DMS 273 (cell line): ENCODE measurements at regions not wholly inside any gene's neighbourhood (a gene's known extent, or its start where the extent isn't known, plus 50 kb on each side); places are given as distances from the start of the nearest gene placed in this dataset.

Experiments used
- DNase-seq: peaks from one replicate; lab custom pipeline; 2025; ENCODE audit not compliant: unreplicated experiment; lab: John Stamatoyannopoulos, UW

DNA sequence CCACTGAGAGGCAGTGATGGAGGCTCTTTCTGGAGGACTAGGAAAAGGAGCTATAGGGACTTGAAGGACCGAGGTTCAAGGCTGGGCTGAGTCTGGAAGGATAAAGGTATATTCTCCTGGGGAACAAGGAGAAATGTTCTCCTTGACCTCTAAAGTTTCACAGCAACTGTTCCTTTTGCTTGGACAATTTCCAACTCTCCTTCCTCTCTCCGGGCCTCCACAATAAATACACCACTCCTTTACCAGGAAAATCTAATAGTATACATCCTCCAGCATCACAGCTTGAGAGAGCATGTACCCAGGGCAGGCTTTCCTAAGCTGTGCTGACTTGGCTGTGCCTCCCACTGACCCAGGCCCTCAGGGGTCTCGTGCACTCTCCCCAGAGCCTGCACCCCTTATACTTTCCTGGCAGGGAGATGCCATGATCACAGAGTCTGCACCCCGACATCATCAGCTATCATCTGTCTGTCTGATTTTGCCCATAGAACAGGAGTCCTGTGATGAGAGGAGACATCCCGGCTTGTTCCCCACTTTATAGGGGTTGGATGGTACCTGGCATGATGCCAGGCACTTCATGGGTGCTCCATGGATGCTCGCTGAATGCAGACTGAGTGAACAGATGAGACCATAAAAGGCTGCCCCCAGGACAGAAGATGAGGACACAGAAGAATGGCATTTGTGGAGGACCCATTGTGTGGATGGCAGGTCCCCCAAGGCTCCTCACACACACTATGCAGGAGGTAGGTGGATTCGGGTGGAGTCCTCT is 582.6 kb upstream of the CDH5 start:
- peak; percentile 4 for DNase-seq

DNA sequence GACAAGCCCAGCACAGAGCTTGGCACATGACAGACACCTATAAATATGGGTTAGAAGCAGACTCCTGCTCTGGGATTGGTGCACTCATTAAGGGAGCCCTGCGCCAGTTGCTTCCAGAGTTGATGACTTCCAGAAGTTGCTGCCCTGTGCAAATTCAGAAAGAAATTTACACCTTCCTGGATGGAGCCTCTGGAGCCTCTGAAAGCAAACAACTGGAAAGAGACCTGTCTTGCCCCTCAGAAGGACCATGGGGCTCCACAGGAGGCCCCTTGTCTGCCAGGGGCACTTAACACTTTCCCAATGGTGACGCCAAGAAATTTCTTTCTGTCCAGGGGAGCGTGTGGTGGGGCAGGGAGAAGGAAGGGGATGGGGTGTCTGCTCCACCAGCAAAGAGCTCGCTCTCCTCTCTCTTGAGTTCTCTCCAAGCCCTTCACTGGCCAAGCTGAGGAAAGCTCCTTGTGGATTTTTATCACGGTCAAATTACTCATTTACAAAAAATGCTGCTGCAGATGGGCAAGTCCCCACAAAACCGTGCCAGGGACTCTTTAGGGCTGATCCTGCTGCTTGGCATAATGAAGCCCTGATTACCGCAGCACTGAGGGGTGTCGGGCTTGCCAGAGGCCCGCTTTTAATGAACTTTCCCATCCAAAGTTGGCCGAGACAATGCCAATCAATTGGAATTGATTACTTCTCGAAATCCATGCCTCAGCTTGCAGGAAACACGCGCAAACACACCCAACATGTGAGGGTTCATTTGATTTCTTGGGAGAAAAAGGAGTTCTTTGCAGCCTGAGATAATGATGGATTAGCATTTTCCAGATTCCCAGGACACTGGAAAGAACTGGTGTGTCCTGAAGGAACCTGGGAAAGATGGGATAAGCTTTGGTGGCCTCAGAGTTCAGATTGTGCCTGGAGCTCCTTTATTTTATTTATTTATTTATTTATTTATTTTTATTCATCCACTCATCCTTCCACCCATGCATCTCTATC is 583.6 kb upstream of the CDH5 start:
- peak; percentile 15 for DNase-seq

DNA sequence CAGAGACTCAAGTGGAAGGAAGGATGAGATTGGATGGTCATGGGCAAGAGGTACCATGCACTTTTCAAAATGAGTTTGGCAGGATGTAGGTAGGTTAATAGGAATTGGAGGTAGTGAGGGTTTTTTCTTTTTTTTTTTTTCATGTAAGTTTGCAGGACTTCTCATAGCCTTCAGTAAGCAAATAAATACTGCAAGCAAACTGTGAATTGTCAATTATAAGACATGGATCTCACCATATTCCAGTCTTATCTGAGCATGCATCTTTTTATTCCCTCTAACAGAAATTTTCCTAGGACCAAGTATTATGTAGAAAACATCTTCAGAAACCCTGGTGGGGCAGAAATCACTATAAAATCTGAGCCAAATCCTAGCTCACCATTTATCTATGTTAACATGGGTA is 584.6 kb upstream of the CDH5 start:
- no peak for DNase-seq

DNA sequence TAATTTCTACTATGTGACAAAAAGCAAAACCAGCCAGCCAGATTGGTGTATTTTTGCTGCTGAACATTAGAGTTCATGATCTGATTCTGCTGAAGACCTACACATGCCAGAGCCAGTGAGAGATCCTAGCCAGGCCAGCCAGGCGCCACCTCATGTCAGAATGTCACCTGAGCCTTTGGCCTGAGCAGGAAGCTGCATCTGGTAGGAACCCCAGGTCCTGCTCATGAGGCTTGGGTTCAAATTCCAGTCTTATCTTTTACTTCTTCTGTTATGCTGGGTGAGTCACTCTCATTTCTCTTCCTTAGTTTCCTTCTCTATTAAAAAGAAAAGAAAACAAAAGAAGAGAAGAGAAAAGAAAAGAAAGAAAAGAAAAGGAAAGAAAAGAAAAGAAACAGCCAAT is 585.1 kb upstream of the CDH5 start:
- DNase-seq, result no peak

DNA sequence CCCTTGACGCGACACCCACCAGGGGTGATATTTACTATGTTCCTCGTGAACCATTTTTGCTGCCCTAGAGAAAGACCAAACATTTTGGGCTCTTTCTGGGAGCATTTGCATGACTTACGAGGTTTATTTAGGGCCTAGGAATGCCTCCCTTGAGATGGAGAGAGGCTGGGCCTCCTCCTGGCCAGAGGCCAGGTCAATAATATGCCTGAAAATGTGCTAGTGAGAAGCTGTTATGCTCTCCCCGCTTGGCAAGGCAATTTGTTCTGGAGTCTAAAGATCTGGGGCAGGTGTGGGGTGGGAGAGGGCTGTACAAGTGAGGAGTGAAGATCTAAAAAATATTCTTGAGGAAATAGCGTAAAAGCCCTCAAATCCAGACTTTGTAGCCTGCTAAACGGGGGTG is 587.3 kb upstream of the CDH5 start:
- no peak for DNase-seq

DNA sequence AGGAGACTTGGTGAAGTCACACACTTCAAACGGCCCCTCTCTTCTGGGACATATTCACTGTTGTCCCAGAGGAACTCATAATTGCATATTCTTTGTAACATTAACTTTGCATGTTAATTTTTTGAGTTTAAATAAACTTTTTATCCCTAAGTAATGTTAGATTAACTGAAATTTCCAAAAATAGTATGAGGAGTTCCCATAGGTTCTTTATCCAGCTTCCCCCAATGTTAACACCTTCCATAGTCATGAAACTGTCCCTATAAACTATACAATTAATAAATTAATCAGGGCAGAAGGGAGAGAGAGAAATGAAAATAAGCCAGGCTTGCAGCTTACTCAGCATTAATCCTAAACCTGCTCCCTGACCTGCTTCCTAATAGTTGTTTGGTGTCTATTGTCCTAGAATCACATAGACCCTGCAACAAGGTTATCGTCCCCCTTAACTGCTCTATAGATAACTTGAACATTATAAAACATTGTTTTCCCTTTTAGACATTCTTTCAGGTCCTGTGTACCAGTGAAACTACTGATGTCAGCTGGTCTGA is 589.8 kb upstream of the CDH5 start:
- DNase-seq, result no peak

DNA sequence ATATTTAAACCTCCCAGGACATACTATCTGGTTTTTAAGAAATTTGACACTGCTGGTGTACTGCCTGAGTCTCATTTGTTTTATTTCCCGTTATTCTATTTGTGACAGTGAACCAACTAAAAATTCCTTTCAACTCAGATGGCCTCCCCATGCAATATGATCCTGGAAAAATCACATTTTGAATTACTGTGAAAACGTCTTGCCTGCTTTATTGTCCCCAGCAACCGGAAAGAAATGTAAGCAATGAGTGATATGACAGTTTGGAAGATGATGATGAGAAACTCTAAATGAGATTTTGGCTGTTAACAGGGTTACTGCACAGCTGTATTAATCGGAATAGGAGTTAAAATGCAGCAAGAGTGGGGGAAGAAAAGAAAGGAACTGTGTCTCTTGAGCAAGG is 590.7 kb upstream of the CDH5 start:
- DNase-seq, result no peak

DNA sequence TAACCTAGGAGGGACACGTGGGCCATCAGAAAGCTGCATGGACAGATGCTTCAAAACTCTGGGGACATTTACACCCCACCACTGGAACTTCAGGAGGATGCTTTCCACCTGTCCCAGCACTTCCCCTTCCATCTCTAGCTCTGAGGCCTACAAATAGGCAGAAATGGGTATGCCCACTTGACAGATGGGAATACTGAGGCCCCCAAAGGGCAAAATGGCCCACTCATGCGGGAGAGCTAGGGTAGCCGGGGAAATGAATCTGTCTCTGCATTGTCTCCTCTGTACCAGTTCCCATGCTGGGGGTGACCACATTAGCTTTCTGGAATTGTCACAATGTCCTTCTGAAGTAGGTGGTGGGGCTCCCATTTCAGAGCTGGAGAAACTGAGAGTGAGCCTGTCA is 592.1 kb upstream of the CDH5 start:
- DNase-seq, result no peak

DNA sequence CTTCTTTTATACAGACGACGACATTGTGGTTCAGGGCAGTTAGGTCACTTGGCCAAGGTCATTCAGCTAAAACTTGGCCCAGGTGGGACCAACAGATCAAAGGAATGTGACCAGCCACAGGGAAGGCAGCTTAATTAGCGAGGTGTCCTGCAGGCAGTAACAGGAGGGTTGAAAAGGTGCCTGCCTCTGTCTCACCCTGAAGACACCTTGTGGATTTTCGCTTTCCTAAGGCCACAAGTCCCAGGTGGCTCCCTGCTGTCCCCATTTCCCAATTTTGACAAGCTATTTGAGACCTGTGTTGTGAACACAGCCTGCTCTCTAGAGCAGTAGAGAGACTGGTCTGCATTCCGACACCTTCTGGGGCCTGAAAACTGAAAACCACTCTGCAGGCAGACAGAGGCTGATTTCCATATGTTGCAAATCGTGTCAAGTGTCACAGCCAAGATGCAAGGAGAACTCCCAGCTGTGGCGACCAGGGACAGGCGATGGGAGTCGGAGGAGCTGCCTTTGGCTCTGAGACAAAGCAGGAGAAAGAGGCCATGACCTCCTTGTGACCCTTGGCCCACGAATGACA is 593.1 kb upstream of the CDH5 start:
- DNase-seq, result no peak

DNA sequence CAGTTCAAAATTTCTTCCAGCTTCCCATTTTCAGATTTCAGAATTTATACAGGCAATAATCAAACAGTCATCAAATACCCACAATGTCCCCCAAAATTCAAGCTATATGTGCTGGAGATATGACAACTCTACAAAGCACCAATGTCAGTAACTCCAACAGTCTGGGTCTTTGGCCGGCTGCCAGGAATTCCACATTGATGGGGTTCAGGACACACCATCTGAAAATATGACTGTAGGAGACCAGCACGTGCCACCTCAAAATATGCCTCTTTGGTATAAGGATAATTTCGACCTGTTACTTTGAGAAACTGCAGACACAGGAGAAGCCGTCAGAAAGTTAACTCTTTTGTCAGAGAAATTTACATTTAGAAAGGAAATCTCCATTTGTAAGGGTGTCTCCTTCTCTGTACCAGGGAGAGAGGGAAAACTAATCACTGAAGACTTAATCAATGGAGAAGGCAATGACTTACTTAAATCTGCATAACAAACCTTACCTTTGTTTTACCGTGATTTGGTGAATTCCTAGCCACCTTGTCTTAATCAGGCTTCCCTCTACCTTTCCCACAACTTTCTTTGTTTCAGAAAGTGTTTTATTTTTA is 594.3 kb upstream of the CDH5 start:
- DNase-seq, result no peak

DNA sequence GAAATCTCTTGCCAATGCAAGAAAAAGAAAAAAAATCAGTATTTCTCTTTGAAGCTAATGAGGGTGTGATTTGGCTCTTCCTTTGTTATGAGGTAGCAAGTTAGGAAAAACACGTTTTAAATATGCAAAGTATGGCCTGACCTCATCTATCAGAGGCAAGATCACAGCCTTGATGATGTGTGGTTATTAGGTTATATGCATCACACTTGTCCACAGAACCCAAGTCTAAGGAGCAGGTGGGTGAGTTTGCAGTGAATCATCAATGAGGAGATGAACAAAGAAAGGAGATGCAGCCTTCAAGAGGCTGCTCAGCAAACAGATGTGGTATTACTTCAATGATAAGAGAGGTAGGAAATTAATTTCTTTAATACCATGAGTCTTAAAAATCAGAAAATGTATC is 594.8 kb upstream of the CDH5 start:
- no peak for DNase-seq

DNA sequence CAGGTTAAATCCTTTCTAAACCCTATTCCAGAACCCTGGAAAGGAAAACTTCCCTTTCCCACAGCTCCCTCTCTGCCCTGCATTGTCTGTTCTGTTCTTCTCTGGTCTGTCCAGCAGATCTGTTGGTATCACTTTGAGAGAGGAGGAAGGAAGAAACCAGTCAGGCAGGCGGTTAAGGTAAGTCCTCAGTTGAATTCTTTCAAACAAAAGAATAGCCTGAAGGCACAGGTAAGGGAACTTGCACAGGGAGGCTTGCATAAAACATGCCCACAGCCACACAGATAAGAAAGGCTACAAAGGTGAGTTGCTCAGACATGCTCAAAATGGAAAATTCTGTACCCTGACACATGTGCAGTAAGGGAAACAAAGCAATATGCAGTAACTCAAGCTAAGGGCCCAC is 595.7 kb upstream of the CDH5 start:
- no peak for DNase-seq

DNA sequence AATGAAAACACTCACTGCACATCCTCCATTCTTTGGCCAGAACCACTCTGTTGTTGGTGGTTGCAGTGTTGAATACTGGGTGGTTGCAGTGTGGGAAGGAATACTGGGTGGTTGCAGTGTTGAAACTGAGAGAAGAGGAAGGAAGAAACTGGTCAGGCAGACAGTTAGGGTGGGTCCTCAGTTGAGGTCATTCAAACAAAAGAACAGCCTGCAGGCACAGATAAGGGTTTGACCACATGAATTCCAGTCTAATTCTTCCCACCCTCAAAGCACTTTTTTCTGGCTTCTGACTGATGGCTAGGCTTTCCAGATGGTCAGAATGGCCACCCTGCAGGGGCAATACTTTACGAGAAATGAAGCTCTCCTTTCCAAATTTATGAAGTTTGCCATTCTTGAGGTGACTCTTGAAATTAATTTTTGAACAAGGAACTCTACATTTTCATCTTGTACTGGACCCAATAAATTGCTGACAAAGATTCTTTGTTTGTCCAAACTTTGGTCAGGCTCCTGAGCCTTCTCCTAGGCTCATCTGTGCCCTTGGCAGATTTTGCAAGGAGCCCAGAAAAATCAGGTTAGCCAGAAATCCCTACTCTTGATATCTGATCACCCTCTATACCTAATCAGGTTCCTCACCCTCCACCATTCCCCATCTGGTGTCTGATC is 596.6 kb upstream of the CDH5 start:
- DNase-seq, result no peak

DNA sequence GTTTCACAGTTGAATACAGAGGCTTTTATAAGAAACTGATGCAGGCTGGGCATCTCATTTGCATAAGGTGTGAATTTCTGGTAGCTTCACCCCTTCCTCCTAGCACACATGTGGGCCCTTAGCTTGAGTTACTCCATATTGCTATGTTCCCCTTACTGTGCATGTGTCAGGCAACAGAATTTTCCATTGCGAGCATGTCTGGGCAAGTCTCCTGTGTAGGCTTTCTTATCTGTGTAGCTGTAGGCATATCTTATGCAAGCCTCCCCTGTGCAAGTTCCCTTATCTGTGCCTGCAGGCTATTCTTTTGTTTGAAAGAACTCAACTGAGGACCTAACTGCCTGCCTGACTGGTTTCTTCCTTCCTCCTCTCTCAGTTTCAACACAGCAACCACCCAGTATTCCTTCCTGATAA is 597.4 kb upstream of the CDH5 start:
- DNase-seq, result no peak

DNA sequence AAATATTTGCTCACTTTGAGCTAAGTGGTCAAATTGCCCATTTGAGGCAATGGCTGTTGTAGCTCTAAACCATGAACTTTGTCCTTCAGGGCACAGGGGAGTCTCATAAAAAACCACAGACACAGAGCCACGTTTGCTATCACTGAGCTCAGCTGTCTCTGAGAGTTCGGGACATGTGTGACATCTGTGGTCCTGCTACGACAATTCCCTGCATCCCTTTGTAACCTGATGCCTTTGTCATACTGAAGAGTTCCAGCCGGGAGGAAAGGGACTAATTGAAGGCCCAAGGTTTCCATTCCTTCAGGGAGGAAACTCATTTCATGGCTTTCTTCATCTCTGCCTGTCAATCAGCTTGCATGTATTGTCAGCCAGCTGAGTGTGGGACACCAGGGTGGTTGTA is 599.4 kb upstream of the CDH5 start:
- no peak for DNase-seq

DNA sequence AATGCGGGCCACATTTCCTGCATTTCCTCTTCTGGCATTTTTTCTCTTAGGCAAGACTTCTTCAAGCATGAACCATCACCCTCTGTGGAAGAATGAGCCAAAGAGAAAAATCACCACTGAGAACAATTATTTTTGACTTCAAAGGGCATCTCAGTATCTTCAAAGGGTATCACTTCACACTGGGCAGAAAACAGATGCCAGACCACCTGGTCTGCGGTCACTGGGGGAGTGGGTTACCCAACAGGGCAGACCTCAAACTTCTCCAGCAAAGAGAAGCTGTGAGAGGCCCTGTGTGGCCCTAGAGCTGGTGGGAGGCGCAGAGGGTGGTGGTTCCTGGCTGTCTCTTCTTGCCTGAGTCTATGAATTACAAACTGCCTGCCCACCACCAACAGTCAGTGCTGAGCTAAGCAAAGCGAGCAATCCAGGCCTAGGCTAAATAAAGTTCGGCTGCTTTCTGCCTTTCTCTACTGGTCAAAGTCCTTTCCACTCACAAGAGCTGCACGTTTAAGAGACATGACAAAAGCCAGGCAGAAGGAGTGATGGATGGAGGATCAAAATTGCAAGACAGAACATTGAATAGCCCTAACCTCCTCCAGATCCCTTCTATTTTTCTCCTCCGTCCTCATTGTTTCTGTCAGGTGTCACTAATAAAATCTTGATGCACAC is 602.7 kb upstream of the CDH5 start:
- DNase-seq, result no peak

DNA sequence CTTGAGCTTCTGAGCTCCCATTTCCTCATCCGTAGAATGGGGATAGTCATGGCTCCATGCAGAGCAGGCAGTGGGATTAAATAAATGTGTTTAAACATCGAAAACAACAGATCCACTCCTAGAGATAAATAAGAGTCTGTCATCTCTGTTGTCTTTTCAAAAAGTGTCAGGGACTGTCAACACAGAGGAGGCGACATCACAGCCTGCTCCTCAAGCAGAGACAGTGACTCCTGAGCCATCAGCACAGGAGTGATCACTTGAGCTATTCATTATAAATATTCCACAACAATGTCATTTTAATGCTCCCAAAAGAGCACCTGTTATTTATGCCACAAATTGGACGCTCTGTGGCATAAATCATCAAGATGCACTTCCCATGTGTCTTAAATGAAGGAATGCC is 605.6 kb upstream of the CDH5 start:
- no peak for DNase-seq

DNA sequence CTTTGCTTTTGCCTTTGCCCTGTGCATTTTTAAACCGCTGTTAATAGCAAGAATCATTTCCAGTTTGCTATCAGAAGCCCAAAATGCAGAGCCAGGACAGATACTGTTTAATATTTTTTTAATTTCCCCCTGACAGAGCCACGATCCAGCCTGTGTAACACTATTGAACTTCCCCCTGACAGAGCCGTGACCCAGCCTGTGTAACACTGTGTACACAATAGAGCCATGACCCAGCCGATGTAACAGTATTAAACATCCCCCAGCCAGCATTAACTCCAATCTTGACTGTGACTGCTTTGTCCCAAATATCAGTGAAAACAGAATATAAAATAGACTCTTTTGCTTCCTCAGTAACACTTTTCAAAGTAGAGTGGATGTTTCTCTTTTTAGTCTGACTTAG is 607.9 kb upstream of the CDH5 start:
- DNase-seq, result no peak

DNA sequence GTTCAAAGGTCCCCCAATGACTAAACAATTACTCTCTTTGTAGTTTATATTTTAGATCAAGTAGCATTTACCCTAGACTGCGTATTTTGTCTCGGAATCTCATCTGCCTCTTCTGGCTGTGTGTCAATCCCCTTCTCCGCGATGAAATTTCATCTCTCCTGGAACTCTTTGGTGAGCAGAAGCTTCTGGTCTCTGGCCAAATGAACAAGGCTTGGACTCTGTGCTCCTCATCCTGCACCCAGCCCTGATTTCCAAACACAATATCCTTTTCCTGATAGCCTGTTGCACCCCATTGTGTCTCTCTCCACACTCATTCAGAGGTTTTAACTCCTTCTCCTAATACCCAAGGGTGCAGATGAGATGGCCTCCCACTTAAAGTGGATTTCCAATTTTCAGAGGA is 609.4 kb upstream of the CDH5 start:
- DNase-seq, result no peak

DNA sequence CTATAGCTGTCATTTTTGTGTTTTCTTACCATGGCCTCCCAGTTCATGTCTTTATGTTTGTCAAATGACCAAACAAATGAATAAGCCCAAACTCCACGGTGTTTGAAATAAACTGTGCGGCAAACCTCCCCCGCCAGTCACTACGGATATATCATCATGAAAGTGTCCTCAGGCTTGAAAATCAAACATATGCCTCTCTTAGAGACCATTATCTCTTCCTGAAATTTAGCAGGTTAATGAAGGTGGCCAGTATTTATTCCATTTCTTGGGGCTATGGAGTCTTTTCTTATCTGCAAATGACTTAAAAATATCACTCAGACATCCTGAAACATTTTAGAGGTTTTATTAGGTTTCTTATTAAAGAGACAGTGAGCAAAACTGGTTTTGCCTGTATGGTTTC is 610.3 kb upstream of the CDH5 start:
- DNase-seq, result no peak
